ENCODE measurements at regions not wholly inside any gene's neighbourhood (a gene's known extent, or its start where the extent isn't known, plus 50 kb on each side); places are given as distances from the start of the nearest gene placed in this dataset.
A peak's percentile ranks its signal among the peaks of the same experiment; 100 is the strongest.
"Not testable (repeated sequence)": the region's sequence is repeated elsewhere in the genome, so short reads cannot be mapped to it uniquely, and the experiment has no call there.

DNA sequence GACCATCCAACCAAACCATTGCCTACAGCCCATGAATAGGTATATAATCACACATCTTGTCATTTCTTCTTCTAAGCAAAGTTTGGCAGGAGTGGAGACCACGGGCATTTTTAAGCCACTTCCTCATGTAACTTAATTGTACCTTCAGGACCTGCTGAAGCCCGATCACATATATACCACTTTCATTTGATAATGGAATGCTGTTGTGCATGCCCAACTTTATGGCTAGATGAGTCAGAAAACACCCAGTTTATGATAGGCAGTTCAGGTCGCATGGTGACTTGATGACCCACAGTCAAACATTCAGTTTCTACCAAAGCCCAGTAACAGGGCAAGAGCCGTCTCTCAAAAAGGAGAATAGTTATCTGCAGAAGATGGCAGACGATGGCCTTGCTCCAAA lies 2295.0 kb upstream of the ACO1 start:
- DNase-seq = no peak

DNA sequence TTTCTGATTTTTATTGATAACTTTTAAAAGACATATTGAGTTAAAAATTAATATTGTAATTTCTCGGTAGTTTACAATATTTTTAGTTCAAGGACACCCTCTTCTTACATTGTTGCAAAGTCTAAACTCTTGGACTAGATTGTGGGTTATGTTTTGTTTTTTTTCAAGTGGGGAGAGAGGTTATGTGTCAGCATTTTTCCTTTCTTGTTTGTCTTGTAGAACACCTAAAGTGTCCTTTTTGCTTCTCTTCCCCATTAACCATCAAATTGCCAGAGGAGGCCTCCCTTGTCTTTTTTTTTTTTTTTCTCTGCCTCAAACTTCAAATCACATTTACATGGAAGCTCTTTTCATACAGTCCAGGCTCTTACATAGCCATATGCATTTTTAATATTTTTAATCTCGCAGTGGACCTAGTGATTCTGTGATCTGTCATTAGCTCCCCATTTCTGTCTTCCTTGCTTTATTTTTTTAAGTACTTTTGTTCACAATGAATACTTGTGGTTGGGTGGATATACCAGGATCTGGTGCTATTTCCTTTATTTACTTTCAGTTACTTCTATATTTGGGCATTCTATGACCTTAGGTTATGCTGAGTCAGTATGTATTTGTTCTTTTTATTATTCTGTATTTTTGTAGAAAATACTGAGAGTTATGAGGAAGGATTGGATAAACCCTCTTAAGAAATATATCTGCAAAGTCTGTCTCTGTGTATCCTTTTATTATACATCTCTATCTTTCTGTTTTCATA lies 2280.6 kb upstream of the ACO1 start:
- peak; percentile 8 for DNase-seq

DNA sequence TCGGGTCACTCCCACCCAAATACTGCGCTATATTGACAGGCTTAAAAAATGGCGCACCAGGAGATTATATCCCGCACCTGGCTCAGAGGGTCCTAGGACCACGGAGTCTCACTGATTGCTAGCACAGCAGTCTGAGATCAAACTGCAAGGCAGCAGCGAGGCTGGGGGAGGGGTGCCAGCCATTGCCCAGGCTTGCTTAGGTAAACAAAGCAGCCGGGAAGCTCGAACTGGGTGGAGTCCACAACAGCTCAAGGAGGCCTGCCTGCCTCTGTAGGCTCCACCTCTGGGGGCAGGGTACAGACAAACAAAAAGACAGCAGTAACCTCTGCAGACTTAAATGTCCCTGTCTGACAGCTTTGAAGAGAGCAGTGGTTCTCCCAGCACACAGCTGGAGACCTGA lies 2277.3 kb upstream of the ACO1 start:
- not testable (repeated sequence) for DNase-seq

DNA sequence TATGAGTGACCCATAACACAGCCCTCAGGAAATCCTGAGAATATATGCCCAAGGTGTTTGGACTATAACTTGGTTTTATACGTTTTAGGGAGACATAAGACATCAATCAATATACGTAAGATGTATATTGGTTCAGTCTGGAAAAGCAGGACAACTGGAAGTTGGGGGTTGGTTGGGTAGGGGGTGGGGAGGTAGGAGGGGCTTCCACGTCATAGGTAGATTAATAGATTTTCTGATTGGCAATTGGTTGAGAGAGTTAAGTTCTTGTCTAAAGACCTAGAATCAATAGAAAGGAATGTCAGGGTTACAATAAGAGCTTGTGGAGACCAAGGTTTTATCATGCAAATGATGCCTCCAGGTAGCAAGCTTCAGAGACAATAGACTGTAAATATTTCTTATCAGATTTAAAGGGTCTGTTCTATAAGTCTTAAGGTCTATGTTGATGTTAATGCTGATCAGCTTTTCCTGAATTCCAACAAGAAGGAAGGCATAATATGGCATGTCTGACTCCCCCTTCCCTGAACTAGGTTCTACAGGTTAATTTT lies 2267.7 kb upstream of the ACO1 start:
- no peak for DNase-seq

DNA sequence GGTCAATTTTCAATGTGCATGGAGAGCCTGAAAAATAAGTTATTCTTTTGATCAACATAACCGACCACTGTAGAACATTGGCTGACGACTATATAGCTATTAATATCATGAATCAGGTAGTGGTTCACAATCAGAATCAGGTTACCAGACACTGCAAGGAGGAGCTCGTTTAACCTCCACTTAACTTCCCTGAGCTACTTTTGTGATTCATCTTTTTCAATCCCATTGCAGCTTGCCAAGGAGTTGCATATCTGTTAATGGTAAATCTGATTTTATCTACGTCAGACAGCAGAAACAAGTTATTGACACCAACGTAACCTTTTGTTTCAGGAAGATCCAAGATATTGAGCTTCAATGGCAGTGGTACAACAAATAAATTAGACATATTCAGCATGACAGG lies 2263.8 kb upstream of the ACO1 start:
- DNase-seq = no peak

DNA sequence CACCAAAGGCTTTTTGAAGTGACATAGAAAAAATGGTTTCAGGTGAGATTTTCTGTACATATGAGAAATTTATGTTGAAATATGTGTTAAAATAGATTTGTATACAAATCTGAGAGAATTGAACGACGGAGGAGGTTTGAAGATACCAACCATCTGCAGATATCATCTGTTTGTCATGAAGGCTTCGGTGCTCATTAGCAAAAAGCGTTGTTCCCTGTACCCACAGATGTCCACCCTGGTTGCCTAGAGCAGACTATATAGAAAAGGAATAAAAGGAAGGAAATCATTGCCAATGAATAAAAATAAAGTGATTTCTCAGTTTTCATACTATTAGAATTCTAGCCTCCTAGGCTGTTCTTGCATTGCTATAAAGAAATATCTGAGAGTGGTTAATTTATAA lies 2262.8 kb upstream of the ACO1 start:
- no peak for DNase-seq

DNA sequence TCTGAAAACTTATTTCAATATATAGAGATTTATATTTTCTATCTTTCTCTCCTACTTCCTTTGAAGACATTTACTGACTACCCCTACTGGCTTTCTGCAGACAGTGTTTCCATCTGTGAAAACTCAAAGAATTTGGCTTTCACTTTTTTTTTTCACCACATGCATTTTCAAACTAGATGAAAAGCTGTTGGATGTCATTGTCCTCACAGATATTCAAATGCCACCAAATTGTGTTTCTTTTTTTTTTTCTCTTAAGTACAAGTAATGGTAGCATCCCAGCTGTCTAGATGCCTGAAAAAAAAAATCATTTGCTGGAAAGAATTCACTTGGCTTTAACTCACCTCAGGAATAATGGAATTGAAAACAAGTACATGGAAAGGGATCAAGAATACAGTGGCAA lies 2258.6 kb upstream of the ACO1 start:
- no peak for DNase-seq

DNA sequence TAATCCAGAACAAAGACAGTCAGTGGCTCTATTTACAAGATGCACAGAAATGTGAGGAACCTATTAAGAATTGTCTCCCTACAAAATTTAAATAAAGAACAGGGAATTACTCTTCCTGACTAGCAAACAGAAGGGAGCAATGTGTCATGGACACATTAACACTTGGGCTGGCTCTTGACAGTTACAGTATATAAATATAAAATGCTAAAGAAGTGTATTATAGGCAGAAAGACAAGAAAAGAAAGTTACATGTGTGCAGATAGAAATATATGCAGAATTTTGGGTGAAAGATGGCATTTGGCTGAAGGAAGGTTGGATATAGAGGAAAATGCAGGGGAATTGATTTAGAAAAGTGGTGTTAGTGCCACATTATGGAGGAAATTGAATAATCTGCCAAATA lies 2257.1 kb upstream of the ACO1 start:
- no peak for DNase-seq

DNA sequence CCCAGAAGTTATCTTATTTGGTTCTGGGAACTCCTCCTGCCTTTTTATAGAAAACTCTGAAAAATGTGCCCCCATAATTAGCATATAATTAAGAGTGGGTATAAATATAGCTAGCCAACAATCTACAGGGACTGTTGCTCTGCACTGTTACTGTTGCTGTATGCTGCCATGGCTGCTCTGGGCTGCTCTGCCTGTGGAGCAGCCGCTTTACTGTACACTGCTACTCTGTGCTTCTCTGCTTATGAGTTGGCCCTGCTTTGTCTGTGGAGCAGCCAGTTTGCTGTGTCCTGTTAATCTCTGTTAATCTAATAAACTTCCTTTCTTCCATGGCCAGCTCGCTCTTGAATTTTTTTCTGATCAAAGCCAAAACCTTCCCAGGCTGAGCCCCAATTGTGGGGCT lies 2244.0 kb upstream of the ACO1 start:
- DNase-seq = no peak

DNA sequence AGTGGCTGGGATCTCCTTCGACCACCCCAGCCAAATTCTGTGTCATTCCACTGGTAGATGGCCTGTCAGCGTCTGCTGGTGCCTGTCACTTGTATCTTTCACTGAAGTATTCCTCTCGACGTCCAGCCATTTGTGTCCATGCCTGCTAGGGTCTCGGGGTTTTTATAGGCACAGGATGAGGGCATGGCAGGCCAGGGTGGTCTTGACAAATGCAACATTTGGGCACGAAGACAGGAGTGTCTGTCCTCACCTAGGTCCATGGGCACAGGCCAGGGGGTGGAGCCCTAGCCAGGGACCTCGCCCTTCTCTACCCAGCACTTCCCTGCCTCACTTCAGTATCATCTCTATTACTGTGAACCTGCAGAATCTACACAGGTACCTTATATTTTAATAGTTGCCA lies 2223.9 kb upstream of the ACO1 start:
- DNase-seq = no peak

DNA sequence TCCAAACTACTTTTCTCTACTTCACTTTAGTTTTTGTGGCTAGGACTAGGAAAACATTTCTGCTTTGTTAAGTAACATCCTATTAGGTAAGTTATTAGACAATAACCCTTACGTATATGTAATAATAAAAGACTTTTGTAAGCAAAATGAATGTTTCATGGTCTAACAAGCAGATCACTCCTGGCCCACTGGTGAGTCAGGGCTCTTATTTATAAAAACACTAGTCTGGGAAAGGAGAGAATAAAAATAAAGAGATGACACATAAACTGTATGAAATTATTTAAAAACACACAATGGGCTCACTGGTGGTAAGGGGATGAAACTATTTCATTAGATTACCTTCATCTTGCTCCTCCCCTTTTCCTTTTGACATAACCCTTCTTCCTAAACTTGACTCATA lies 2212.2 kb upstream of the ACO1 start:
- no peak for DNase-seq

DNA sequence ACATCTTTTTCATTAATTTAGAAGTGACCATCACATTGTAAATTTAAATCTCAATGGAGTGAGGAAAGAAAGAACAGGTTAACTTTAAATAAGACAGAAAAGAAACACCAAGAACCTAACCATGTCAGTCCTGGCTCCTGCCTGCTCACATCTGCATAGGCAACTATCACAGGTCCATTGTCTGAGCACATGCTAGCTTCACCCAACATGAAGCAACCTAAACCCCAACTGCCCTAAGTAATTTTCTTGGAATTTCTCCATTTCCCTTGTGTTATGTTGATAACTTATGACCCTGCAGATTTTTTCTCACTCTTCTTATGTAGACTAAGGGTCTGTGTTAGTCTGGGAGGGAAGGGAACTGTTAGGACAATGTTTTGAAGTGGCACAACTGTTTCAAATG lies 2205.8 kb upstream of the ACO1 start:
- DNase-seq = peak; percentile 42

DNA sequence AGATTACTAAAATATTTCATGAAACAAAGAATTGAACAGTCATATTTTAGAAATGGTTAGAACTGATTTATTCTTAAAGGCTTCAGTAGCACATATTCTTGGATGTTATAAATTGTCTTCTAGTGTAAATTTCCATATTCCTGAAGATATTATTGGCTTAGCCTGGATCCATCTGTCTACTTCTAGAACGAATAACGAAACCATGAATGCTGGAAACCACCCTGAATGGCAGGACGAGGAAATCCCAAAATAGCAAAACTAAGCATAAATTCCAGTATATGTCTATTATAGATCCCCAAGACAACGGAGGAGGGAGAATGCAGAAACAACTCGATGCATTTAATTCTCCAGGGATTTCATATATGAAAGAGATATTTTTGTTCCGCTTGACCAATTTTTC lies 2191.0 kb upstream of the ACO1 start:
- DNase-seq = no peak

DNA sequence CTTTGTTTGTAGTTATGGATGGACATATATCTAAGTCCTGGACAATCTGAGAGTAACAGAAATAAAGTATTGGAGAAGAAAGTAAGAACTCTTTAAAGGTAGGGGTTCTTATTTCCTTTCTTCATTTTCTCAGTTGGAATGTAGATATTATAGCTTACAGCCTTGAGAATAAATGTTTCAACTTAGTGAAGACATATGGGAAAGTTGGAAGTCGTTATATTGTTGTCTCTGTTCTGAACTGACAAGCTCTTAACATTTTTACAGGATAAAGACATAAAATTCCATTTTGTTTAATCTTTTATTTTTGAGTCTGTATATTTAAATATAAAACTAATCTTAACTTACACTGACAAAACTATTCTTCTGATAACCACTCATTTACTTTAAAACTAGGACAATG lies 2187.5 kb upstream of the ACO1 start:
- DNase-seq = no peak

DNA sequence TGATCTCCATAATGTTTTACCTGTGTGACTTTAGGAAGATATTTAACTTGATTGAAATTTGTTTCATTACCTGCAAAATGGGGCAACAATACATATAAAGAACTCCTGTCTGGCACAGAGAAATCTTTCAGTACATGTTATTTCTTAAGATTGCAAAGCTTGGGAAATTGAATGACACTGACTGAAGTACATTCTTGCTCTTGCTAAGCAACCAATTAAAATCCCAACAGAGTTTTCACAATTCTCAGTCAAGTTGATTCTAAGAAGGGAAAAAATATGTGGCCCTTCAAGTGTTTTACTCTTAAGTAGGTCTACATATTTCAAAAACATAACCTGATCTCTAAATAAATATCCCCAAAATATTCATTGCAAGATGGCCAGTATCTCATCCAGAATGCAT lies 2187.0 kb upstream of the ACO1 start:
- no peak for DNase-seq

DNA sequence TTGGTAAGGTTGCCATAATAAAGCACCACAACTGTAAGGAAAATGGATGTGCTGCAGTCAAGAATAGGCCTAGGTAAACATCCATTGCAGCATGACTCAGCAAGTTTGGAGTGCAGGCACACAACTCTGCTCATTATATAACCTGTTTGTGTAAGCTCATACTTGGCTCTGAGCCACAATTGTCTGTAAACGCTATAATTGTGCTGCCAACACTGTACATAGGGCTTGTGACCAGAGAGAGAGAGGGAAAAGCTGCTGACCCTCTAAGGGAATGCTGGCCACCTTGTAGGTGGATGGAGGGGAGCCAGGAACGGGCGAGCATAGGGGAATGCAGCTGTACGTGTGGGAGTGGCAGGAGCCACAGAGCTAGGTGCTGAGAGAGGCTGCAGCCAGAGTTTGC lies 2186.5 kb upstream of the ACO1 start:
- DNase-seq = peak; percentile 21

DNA sequence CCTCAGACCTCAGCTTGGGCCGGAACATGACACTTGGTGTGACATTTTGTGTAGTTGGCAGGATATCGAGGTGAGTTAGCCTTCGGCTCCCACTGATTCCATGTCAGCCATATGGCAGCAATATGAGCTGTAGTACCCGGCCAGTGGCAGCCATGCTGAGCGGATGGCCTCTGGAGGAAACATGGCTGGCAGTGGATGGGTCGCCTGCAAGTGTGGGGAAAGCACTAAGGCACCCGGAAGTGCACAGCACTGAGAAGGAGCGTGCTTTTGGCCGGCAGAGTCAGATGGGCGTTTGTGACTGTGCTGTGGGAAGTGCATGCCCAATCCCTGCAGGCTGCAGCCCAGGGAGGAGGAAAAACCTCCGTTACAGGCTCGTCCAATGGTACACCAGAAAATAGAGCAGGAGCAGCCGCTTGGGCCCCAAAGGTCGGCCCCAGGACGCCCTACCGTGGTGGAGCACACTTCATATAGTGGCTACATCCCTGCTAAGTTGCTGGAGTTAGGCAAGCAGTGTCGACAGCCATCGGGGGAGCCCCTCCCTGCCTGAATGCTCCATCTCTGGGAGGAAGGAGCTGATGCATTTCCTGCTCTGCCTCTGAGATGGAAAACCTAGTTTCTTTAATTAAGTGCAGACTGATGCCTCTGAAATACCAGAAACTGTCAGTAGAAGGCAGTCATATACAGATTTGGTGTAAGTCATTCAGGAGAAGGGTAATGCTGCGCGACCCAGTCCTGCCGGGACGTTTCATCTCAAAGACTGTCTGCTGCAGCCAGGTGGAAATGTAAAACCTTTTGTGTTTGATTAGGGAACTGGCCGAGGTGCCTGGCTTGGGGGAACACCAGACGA lies 2185.8 kb upstream of the ACO1 start:
- DNase-seq = no peak

DNA sequence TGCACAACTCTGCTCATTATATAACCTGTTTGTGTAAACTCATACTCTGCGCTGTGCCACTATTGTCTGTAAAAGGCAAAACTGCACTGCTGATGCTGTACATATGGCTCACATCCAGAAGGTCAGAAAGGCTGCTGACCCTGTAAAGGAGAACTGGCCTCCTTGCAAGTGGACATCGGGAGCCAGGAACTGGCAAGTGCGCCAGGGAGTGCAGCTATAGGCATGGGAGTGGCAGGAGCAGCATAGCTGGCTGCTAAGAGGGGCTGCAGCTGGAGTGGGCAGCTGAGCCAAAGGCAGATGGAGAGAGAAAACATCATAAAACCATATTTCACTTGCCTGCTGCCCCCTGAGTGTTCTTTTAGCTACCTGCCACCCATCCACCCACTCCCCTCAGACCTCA lies 2183.4 kb upstream of the ACO1 start:
- DNase-seq = no peak

DNA sequence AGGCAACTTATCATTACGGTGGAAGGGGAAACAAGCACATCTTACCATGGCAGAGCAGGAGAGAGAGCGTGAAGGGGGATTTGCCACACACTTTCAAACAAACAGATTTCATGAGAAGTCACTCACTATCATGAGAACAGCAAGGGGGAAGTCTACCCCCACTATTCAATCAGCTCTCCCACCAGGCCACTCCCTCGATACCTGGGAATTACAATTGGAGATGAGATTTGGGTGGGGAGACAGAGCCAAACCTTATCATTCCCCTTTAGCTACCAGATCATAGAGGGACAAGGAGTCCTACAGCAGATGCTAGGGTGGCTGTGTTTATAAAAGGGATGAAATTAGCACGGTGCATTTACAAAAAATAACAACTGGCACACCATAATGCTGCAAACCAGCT lies 2149.4 kb upstream of the ACO1 start:
- DNase-seq = peak; percentile 3

DNA sequence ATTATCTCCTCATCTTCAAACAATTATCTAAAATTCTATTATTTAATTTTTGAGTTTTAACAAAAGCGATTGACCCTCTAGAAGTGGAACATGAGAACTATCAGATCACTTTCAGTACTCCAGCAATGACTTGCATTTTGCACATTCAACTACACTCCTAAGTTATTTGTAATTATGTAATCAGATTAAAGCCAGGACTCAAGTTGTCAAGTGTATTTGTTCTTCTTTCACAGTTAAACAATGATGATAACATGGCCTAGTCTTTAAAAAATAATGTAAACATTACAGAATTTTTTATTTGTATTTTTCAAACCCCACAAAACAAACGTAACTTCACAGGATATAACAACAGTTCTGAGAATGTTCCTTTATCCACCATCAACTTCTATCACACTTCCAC lies 2148.9 kb upstream of the ACO1 start:
- peak; percentile 14 for DNase-seq

DNA sequence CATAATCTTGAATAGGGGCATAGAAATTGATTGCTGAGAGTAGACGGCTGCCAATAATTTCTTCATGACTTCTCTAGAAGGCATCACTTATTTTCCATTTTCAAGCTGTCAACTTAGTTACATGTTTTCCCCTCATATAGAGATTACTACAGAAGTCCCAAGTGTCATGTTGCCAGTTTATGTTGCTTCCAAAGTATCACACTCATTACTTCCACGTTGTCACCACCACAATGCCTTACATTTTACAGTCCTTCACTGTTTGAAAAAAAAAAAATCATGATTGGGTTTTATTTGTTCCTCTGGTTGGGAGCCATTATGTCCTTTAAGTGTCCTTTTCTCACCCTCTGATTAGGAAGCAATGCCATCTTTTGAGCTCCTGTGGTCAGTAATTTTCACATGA lies 2144.6 kb upstream of the ACO1 start:
- no peak for DNase-seq

DNA sequence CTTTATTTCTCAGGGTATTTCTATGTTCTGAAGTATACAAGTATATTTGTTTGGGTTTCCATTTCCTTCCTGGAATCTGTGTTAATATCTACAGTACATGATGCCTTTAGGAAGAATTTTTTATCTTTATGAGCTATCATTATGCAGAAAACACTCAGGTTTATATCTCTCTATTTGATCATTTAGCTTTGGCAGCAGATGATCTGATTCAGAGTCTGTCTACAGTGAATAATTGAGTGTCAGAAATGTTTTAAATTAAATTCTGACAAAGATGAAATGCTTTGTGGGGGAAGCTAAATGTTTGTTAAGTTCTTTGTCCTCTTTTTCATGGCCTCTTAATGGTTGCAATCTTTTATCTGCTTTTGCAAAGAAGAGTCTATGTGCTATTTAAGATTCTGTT lies 2141.0 kb upstream of the ACO1 start:
- no peak for DNase-seq

DNA sequence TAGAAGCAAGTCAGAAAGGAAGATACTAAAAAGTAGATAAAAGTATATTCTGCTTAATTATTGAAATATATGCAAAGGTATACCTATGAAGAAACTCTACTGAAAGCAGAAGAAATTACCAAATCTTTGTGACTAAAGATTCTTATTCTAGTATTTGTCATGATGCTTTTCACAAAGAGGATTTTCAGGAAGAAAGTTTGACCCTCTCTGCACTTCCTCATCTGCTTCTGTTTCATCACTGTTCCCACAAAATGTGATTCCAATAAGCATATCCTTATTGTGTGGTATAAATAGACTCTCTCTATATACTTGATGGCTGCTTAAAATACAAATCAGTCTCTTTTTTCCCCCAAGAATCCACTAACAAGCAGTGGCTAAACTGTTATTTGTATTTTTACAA lies 2139.6 kb upstream of the ACO1 start:
- DNase-seq = peak; percentile 33

DNA sequence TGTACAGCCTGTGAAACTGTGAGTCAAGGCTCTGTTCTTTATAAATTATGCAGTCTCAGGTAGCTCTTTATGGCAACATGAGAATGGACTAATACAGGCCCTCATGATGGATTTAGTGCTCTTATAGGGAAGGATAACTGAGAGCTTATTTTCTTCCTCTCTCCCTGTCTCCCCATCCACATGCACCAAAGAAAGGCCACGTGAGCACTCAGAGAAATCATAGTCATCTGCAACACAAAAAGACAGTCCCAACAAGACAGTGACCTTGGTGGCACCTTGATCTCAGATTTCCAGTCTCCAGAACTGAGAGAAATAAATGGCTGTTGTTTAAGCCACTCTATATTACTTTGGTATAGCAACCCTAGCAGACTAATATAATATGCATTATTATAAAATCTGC lies 2133.6 kb upstream of the ACO1 start:
- DNase-seq = no peak
